ENCODE measurements at regions not wholly inside any gene's neighbourhood (a gene's known extent, or its start where the extent isn't known, plus 50 kb on each side); places are given as distances from the start of the nearest gene placed in this dataset.

DNA sequence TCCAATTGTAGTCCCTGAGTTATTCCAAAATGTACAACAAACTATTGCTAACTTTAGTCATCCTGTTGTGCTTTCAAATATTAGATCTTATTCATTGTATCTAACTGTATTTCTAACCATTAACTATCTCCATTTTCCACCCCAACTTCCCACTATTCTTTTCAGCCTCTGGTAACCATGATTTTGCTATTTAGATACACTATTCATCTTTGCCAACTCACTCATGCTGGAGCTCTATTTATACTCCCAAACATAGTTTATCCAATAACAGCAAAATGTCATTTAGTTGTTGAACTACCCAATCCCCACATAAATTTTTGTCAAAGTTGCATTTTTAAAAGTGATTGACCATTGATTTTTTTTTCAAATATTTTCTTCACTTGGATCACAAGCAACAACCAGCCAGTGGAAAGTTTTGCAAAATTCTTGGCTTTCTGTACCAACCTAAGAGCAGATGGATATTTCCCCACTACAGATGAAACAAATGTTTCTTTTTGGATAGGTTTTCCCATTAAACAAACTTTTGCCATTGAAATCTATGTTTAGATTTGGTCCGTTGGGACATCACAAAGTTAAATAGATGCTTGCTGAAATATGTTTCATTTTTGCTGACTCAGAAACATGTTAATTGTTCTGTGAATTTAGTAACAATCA lies 866.0 kb downstream of the LTN1 start:
- TF ChIP-seq, protein P1, sequence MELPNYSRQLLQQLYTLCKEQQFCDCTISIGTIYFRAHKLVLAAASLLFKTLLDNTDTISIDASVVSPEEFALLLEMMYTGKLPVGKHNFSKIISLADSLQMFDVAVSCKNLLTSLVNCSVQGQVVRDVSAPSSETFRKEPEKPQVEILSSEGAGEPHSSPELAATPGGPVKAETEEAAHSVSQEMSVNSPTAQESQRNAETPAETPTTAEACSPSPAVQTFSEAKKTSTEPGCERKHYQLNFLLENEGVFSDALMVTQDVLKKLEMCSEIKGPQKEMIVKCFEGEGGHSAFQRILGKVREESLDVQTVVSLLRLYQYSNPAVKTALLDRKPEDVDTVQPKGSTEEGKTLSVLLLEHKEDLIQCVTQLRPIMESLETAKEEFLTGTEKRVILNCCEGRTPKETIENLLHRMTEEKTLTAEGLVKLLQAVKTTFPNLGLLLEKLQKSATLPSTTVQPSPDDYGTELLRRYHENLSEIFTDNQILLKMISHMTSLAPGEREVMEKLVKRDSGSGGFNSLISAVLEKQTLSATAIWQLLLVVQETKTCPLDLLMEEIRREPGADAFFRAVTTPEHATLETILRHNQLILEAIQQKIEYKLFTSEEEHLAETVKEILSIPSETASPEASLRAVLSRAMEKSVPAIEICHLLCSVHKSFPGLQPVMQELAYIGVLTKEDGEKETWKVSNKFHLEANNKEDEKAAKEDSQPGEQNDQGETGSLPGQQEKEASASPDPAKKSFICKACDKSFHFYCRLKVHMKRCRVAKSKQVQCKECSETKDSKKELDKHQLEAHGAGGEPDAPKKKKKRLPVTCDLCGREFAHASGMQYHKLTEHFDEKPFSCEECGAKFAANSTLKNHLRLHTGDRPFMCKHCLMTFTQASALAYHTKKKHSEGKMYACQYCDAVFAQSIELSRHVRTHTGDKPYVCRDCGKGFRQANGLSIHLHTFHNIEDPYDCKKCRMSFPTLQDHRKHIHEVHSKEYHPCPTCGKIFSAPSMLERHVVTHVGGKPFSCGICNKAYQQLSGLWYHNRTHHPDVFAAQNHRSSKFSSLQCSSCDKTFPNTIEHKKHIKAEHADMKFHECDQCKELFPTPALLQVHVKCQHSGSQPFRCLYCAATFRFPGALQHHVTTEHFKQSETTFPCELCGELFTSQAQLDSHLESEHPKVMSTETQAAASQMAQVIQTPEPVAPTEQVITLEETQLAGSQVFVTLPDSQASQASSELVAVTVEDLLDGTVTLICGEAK (IDR thresholded peaks at IDR 0.05): no peak
- TF ChIP-seq, protein P1 (CRISPR knock-in tag; IDR thresholded peaks at IDR 0.05): no peak
- no peak for TF ChIP-seq SMARCA5 (IDR thresholded peaks at IDR 0.05)
- TF ChIP-seq, protein P2, sequence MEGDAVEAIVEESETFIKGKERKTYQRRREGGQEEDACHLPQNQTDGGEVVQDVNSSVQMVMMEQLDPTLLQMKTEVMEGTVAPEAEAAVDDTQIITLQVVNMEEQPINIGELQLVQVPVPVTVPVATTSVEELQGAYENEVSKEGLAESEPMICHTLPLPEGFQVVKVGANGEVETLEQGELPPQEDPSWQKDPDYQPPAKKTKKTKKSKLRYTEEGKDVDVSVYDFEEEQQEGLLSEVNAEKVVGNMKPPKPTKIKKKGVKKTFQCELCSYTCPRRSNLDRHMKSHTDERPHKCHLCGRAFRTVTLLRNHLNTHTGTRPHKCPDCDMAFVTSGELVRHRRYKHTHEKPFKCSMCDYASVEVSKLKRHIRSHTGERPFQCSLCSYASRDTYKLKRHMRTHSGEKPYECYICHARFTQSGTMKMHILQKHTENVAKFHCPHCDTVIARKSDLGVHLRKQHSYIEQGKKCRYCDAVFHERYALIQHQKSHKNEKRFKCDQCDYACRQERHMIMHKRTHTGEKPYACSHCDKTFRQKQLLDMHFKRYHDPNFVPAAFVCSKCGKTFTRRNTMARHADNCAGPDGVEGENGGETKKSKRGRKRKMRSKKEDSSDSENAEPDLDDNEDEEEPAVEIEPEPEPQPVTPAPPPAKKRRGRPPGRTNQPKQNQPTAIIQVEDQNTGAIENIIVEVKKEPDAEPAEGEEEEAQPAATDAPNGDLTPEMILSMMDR (IDR thresholded peaks at IDR 0.05 in 2 of 3, conservative IDR thresholded peaks at IDR 0.05 in 1 of 3; ENCODE audit: insufficient read depth in 2 of 3, low read depth in 1 of 3, low read length in 3 of 3): no peak
- TF ChIP-seq, protein P3, sequence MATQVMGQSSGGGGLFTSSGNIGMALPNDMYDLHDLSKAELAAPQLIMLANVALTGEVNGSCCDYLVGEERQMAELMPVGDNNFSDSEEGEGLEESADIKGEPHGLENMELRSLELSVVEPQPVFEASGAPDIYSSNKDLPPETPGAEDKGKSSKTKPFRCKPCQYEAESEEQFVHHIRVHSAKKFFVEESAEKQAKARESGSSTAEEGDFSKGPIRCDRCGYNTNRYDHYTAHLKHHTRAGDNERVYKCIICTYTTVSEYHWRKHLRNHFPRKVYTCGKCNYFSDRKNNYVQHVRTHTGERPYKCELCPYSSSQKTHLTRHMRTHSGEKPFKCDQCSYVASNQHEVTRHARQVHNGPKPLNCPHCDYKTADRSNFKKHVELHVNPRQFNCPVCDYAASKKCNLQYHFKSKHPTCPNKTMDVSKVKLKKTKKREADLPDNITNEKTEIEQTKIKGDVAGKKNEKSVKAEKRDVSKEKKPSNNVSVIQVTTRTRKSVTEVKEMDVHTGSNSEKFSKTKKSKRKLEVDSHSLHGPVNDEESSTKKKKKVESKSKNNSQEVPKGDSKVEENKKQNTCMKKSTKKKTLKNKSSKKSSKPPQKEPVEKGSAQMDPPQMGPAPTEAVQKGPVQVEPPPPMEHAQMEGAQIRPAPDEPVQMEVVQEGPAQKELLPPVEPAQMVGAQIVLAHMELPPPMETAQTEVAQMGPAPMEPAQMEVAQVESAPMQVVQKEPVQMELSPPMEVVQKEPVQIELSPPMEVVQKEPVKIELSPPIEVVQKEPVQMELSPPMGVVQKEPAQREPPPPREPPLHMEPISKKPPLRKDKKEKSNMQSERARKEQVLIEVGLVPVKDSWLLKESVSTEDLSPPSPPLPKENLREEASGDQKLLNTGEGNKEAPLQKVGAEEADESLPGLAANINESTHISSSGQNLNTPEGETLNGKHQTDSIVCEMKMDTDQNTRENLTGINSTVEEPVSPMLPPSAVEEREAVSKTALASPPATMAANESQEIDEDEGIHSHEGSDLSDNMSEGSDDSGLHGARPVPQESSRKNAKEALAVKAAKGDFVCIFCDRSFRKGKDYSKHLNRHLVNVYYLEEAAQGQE (IDR thresholded peaks at IDR 0.05; ENCODE audit: borderline replicate concordance): no peak
- TF ChIP-seq, protein P3 (CRISPR knock-in tag; IDR thresholded peaks at IDR 0.05; ENCODE audit: low read depth): no peak
- no peak for TF ChIP-seq EP300 (IDR thresholded peaks at IDR 0.05; ENCODE audit: low read length)
- TF ChIP-seq SMARCC2 (IDR thresholded peaks at IDR 0.05; ENCODE audit: low read depth): no peak
- TF ChIP-seq, protein P4, sequence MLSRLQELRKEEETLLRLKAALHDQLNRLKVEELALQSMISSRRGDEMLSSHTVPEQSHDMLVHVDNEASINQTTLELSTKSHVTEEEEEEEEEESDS (CRISPR knock-in tag; IDR thresholded peaks at IDR 0.05): no peak
- no peak for TF ChIP-seq ZNF586 (CRISPR knock-in tag; conservative IDR thresholded peaks at IDR 0.05)
- no peak for TF ChIP-seq ZNF217 (CRISPR knock-in tag; IDR thresholded peaks at IDR 0.05)
- TF ChIP-seq NCOA1 (IDR thresholded peaks at IDR 0.05; ENCODE audit: low read depth): no peak
